H1 (cell line): ENCODE measurements at regions not wholly inside any gene's neighbourhood (a gene's known extent, or its start where the extent isn't known, plus 50 kb on each side); places are given as distances from the start of the nearest gene placed in this dataset.

Source experiments
- CTCF ChIA-PET: fragments of 300-600 bp; sonication (Branson Sonifier 250); formaldehyde crosslinking; loops from one replicate; lab custom pipeline; 2021; ENCODE audit not compliant: partially characterized antibody; lab: Charles Lee
- POLR2A ChIA-PET: fragments of 300-600 bp; sonication (Branson Sonifier 250); formaldehyde crosslinking; loops from one replicate; lab custom pipeline; 2021; ENCODE audit warnings: inconsistent platforms; ENCODE audit not compliant: partially characterized antibody; lab: Charles Lee
- DNase-seq, 2 experiments: peaks; one replicate each; pipeline versions ENCODE4 v3.0.0 to v3.0.0-alpha.2; 2010 to 2022; ENCODE audit warnings: low spot score in 2 of 2, low read depth in 1 of 2, mixed read lengths in 1 of 2
- FAIRE-seq: peaks from 2 replicates; lab custom pipeline; 2011; peaks lifted over from hg19 to GRCh38; lab: Jason Lieb, UNC
- H2AFZ ChIP-seq: 2 replicates; pipeline ENCODE4 v1.8.1; 2012; ENCODE audit warnings: low read length, inconsistent platforms
- H2AK5ac ChIP-seq: 2 replicates; pipeline ENCODE4 v1.6.1; 2013; ENCODE audit warnings: low read depth, low read length
- H2BK120ac ChIP-seq: replicated peaks from 2 replicates; pipeline ENCODE3; 2013; ENCODE audit warnings: low read depth, low read length, inconsistent platforms
- H2BK12ac ChIP-seq: 2 replicates; pipeline ENCODE4 v1.6.1; 2013; ENCODE audit warnings: low read depth, low read length
- H2BK15ac ChIP-seq: 2 replicates; pipeline ENCODE4 v1.6.1; 2013; ENCODE audit warnings: low read length
- H2BK20ac ChIP-seq: 2 replicates; pipeline ENCODE4 v1.6.1; 2013; ENCODE audit warnings: low read length
- H2BK5ac ChIP-seq: 2 replicates; pipeline ENCODE4 v1.6.1; 2013; ENCODE audit warnings: low read depth, low read length
- H3K14ac ChIP-seq: 2 replicates; pipeline ENCODE4 v1.6.1; 2013; ENCODE audit warnings: inconsistent platforms; ENCODE audit not compliant: insufficient read length
- H3K18ac ChIP-seq: 2 replicates; pipeline ENCODE4 v1.6.1; 2013; ENCODE audit warnings: low read length; ENCODE audit errors: extremely low read depth
- H3K23ac ChIP-seq: 2 replicates; pipeline ENCODE4 v1.6.1; 2013; ENCODE audit warnings: inconsistent platforms; ENCODE audit not compliant: insufficient read length
- H3K23me2 ChIP-seq: 2 replicates; pipeline ENCODE4 v1.6.1; 2013; ENCODE audit warnings: low read depth, low read length
- H3K27ac ChIP-seq: 2 replicates; pipeline ENCODE4 v1.6.1; 2011; ENCODE audit warnings: low read depth, low read length, inconsistent platforms
- H3K27me3 ChIP-seq, 4 experiments: replicated peaks in 1 of 4; 1 replicate in 1 of 4; 2 replicates in 3 of 4; pipeline versions ENCODE4 v1.6.1 to v1.8.1; 2011 to 2013; ENCODE audit warnings: low read length in 3 of 4, mild to moderate bottlenecking in 3 of 4, inconsistent platforms in 2 of 4, mixed read lengths in 2 of 4, moderate library complexity in 1 of 4; ENCODE audit not compliant: control insufficient read depth in 3 of 4, insufficient read depth in 3 of 4; ENCODE audit errors: extremely low read depth in 1 of 4
- H3K36me3 ChIP-seq, 4 experiments: 2 replicates each; pipeline versions ENCODE4 v1.6.1 to v1.8.1; 2011 to 2013; ENCODE audit warnings: mild to moderate bottlenecking in 4 of 4, low read length in 3 of 4, moderate library complexity in 2 of 4, control low read depth in 1 of 4, inconsistent platforms in 1 of 4; ENCODE audit not compliant: insufficient read depth in 4 of 4, control insufficient read depth in 2 of 4
- H3K4ac ChIP-seq: replicated peaks from 2 replicates; pipeline ENCODE3; 2013; ENCODE audit warnings: low read length, low read depth, mixed read lengths, inconsistent platforms; ENCODE audit not compliant: insufficient read length
- H3K4me1 ChIP-seq, 4 experiments: replicated peaks in 1 of 4; 1 replicate in 1 of 4; 2 replicates in 3 of 4; pipeline versions ENCODE4 v1.6.1 to v1.8.1; 2011 to 2013; ENCODE audit warnings: low read length in 3 of 4, inconsistent platforms in 2 of 4, mixed read lengths in 1 of 4; ENCODE audit not compliant: insufficient read depth in 4 of 4, control insufficient read depth in 3 of 4
- H3K4me2 ChIP-seq, 2 experiments: 2 replicates each; pipeline versions ENCODE4 v1.6.1 to v1.8.1; 2011 to 2013; ENCODE audit warnings: low read depth in 2 of 2, low read length in 2 of 2, control low read depth in 1 of 2, inconsistent platforms in 1 of 2, mild to moderate bottlenecking in 1 of 2; ENCODE audit not compliant: insufficient read depth in 1 of 2
- H3K4me3 ChIP-seq, 4 experiments: fragments of 200-600, 300-600 bp in 1 of 4; sonication (generic), shearing (Covaris generic), sonication (Bioruptor Twin) in 1 of 4; 2 replicates each; pipeline versions ENCODE4 v1.5.1 to v1.8.1; 2011 to 2016; ENCODE audit warnings: low read length in 4 of 4, low read depth in 3 of 4, control low read depth in 2 of 4, inconsistent platforms in 2 of 4, mild to moderate bottlenecking in 2 of 4, mixed read lengths in 1 of 4, moderate library complexity in 1 of 4; ENCODE audit not compliant: insufficient read depth in 2 of 4; ENCODE audit errors: extremely low read depth in 1 of 4
- H3K56ac ChIP-seq: replicated peaks from 2 replicates; pipeline ENCODE3; 2013; ENCODE audit warnings: low read depth, mild to moderate bottlenecking, mixed read lengths, low read length, inconsistent platforms; ENCODE audit not compliant: insufficient read length
- H3K79me1 ChIP-seq: 2 replicates; pipeline ENCODE4 v1.6.1; 2013; ENCODE audit warnings: low read depth, low read length, control low read depth
- H3K79me2 ChIP-seq, 2 experiments: 2 replicates each; pipeline versions ENCODE4 v1.6.1 to v1.8.1; 2012 to 2013; ENCODE audit warnings: low read length in 2 of 2, mild to moderate bottlenecking in 2 of 2, inconsistent platforms in 1 of 2; ENCODE audit not compliant: insufficient read depth in 2 of 2, control insufficient read depth in 1 of 2
- H3K9ac ChIP-seq, 4 experiments: replicated peaks in 1 of 4; 1 replicate in 1 of 4; 2 replicates in 3 of 4; pipeline versions ENCODE4 v1.6.1 to v1.8.1; 2011 to 2013; ENCODE audit warnings: low read depth in 3 of 4, low read length in 3 of 4, control low read depth in 2 of 4, mild to moderate bottlenecking in 2 of 4, moderate library complexity in 2 of 4, inconsistent platforms in 1 of 4; ENCODE audit errors: extremely low read depth in 1 of 4
- H3K9me3 ChIP-seq, 2 experiments: 2 replicates each; pipeline versions ENCODE4 v1.6.1 to v1.8.1; 2012 to 2013; ENCODE audit warnings: mild to moderate bottlenecking in 2 of 2, moderate library complexity in 2 of 2, control low read depth in 1 of 2, inconsistent platforms in 1 of 2, low read depth in 1 of 2, low read length in 1 of 2, mixed read lengths in 1 of 2; ENCODE audit not compliant: insufficient read depth in 2 of 2
- H4K20me1 ChIP-seq, 2 experiments: replicated peaks in 1 of 2; 2 replicates each; pipeline versions ENCODE3 to v1.8.1; 2011 to 2013; ENCODE audit warnings: inconsistent platforms in 2 of 2, low read length in 2 of 2, mild to moderate bottlenecking in 1 of 2; ENCODE audit not compliant: insufficient read depth in 2 of 2, control insufficient read depth in 1 of 2
- H4K5ac ChIP-seq: 2 replicates; pipeline ENCODE4 v1.6.1; 2013; ENCODE audit warnings: low read length, low read depth, mixed read lengths, inconsistent platforms; ENCODE audit not compliant: insufficient read length
- H4K8ac ChIP-seq: 2 replicates; pipeline ENCODE4 v1.8.0; 2013; ENCODE audit warnings: mild to moderate bottlenecking, moderate library complexity, low read length, inconsistent platforms; ENCODE audit not compliant: insufficient read depth; ENCODE audit errors: extremely low read depth
- H4K91ac ChIP-seq: replicated peaks from 2 replicates; pipeline ENCODE3; 2013; ENCODE audit warnings: low read length, mixed read lengths, inconsistent platforms; ENCODE audit not compliant: insufficient read length
- BACH1 ChIP-seq: IDR thresholded peaks from 2 replicates; pipeline ENCODE4 v1.6.1; 2012; ENCODE audit warnings: low read length, improper control_type of control experiment
- EP300 ChIP-seq, 2 experiments: IDR thresholded peaks; 1 replicate in 1 of 2; 2 replicates in 1 of 2; pipeline ENCODE4 v1.6.1; 2011 to 2012; ENCODE audit warnings: low read depth in 2 of 2, low read length in 2 of 2, mild to moderate bottlenecking in 2 of 2, borderline replicate concordance in 1 of 2, inconsistent platforms in 1 of 2, moderate library complexity in 1 of 2
- JUND ChIP-seq: IDR thresholded peaks from 2 replicates; pipeline ENCODE4 v1.6.1; 2011; ENCODE audit warnings: mild to moderate bottlenecking, improper control_type of control experiment, low read length
- NANOG ChIP-seq: IDR thresholded peaks from 2 replicates; pipeline ENCODE4 v1.6.1; 2011; ENCODE audit warnings: low read length, low read depth, mild to moderate bottlenecking, inconsistent platforms; ENCODE audit not compliant: insufficient read depth, poor library complexity, severe bottlenecking
- SIN3A ChIP-seq, 2 experiments: IDR thresholded peaks in 1 of 2; conservative IDR thresholded peaks in 1 of 2; 2 replicates each; pipeline ENCODE4 v1.6.1; 2011 to 2012; ENCODE audit warnings: low read length in 2 of 2, improper control_type of control experiment in 1 of 2, low read depth in 1 of 2, mild to moderate bottlenecking in 1 of 2
- TBP ChIP-seq: IDR thresholded peaks from 2 replicates; pipeline ENCODE4 v1.6.1; 2011; ENCODE audit warnings: low read depth, low read length, improper control_type of control experiment
- ZNF274 ChIP-seq: IDR thresholded peaks from 2 replicates; pipeline ENCODE4 v1.7.0; 2012; ENCODE audit warnings: low read length, borderline replicate concordance; ENCODE audit errors: extremely low read depth
- WGBS, 2 experiments: shearing (Covaris generic) in 1 of 2; methylation state at CpG; one replicate each; pipeline versions ENCODE4 v1.1.6 to v1.1.7; 2013 to 2015; ENCODE audit warnings: low lambda C conversion rate in 2 of 2, mixed read lengths in 2 of 2, inconsistent platforms in 1 of 2, low coverage in 1 of 2, missing lambda C conversion rate in 1 of 2; ENCODE audit not compliant: insufficient replicate concordance in 2 of 2, insufficient coverage in 1 of 2, insufficient read length in 1 of 2; ENCODE audit errors: extremely low coverage in 1 of 2, missing lambda C conversion rate in 1 of 2; 5-methylcytosine and 5-hydroxymethylcytosine counted together
- TF ChIP-seq, protein P1 (sequence below): IDR thresholded peaks from 2 replicates; pipeline ENCODE4 v1.6.1; 2011; ENCODE audit warnings: low read depth, mild to moderate bottlenecking, low read length; ENCODE audit not compliant: insufficient read depth
- TF ChIP-seq, protein P2 (sequence below): IDR thresholded peaks from 2 replicates; pipeline ENCODE4 v1.6.1; 2011; ENCODE audit warnings: low read length, improper control_type of control experiment
- TF ChIP-seq, protein P3 (sequence below), 3 experiments: IDR thresholded peaks; 1 replicate in 2 of 3; 2 replicates in 1 of 3; pipeline versions ENCODE4 v1.5.1 to v1.6.1; 2011; ENCODE audit warnings: low read length in 3 of 3, mild to moderate bottlenecking in 3 of 3, inconsistent platforms in 2 of 3, low read depth in 1 of 3, moderate library complexity in 1 of 3; ENCODE audit not compliant: insufficient read depth in 1 of 3; ENCODE audit errors: control extremely low read depth in 1 of 3

DNA sequence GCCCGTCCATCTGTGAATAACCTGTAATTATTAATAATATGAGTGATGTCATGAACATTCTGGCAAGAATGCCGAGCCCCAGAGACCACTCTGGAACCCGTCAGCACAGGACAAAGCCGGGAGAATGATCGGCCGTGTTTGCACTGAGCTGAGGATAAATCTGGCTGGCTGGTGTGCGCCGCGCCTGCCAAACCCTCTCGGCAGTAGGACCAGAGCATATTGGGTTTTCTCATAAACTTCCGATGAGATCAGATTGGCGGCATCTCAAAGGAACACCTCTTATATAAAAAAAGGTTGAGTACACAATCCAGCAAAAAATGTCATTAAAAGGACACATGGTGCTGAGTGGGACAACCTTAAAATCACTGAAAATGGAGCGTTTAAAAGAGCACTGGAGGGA is 296.0 kb upstream of the MKI67 start:
- Histone ChIP-seq H4K5ac (no peak overlapping the region), H3K36me3 (no peaks in the 10 kb centered on the region), H3K9me3 (no peaks in the 10 kb centered on the region), H3K18ac (no peak overlapping the region), H3K27ac (no peak overlapping the region), H3K27me3 (no peaks in the 10 kb centered on the region), H3K9ac (no peak overlapping the region), H2AFZ (no peak overlapping the region), H2AK5ac (no peak overlapping the region), H4K8ac (no peak overlapping the region), H2BK120ac (no peak overlapping the region), H2BK5ac (no peak overlapping the region), H3K4me3 (no peak overlapping the region), H3K4me1 (no peaks in the 10 kb centered on the region), H3K56ac (no peak overlapping the region), H3K23me2 (no peaks in the 10 kb centered on the region), H4K91ac (no peak overlapping the region), H3K4me2 (no peak overlapping the region), H3K79me2 (no peaks in the 10 kb centered on the region), H4K20me1 (no peaks in the 10 kb centered on the region), H3K79me1 (no peaks in the 10 kb centered on the region), H2BK20ac (no peak overlapping the region), H3K14ac (no peak overlapping the region), H2BK12ac (no peak overlapping the region), H3K4ac (no peak overlapping the region), H2BK15ac (no peak overlapping the region), H3K23ac (no peak overlapping the region)
- WGBS, 2 experiments, result 95% methylated on average over 13 of the region's 13 CpGs; no CpG with 5 or more reads in 1 of the 2 experiments
- FAIRE-seq (no peak), DNase-seq (peak in 1 of 2 experiments; percentile 10)
- ChIA-PET CTCF (interaction anchor here (0.6 kb wide), 1 partner anchor 77 kb away, joined by 3 read pairs; no protein-coding TSS in a partner anchor), POLR2A (no interaction called here)
- TF ChIP-seq JUND, result no peak
- no peak for TF ChIP-seq ZNF274
- TF ChIP-seq, protein P1, sequence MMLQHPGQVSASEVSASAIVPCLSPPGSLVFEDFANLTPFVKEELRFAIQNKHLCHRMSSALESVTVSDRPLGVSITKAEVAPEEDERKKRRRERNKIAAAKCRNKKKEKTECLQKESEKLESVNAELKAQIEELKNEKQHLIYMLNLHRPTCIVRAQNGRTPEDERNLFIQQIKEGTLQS, result no peak
- no peak for TF ChIP-seq TBP
- TF ChIP-seq SIN3A (conservative IDR thresholded peaks at IDR 0.05 in 1 of 2, IDR thresholded peaks at IDR 0.05 in 1 of 2; ENCODE audit: low read depth in 1 of 2, low read length in 2 of 2), result no peak
- TF ChIP-seq EP300 (IDR thresholded peaks at IDR 0.05; ENCODE audit: borderline replicate concordance in 1 of 2, low read depth in 2 of 2, low read length in 2 of 2), result no peak
- TF ChIP-seq, protein P2, sequence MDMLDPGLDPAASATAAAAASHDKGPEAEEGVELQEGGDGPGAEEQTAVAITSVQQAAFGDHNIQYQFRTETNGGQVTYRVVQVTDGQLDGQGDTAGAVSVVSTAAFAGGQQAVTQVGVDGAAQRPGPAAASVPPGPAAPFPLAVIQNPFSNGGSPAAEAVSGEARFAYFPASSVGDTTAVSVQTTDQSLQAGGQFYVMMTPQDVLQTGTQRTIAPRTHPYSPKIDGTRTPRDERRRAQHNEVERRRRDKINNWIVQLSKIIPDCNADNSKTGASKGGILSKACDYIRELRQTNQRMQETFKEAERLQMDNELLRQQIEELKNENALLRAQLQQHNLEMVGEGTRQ, result no peak
- TF ChIP-seq, protein P3, sequence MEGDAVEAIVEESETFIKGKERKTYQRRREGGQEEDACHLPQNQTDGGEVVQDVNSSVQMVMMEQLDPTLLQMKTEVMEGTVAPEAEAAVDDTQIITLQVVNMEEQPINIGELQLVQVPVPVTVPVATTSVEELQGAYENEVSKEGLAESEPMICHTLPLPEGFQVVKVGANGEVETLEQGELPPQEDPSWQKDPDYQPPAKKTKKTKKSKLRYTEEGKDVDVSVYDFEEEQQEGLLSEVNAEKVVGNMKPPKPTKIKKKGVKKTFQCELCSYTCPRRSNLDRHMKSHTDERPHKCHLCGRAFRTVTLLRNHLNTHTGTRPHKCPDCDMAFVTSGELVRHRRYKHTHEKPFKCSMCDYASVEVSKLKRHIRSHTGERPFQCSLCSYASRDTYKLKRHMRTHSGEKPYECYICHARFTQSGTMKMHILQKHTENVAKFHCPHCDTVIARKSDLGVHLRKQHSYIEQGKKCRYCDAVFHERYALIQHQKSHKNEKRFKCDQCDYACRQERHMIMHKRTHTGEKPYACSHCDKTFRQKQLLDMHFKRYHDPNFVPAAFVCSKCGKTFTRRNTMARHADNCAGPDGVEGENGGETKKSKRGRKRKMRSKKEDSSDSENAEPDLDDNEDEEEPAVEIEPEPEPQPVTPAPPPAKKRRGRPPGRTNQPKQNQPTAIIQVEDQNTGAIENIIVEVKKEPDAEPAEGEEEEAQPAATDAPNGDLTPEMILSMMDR (IDR thresholded peaks at IDR 0.05; ENCODE audit: control extremely low read depth in 1 of 3, insufficient read depth in 1 of 3, low read depth in 1 of 3, low read length in 3 of 3), result no peak
- no peak for TF ChIP-seq BACH1
- TF ChIP-seq NANOG, result no peak
